Panc1 (cell line): ENCODE measurements at regions not wholly inside any gene's neighbourhood (a gene's known extent, or its start where the extent isn't known, plus 50 kb on each side); places are given as distances from the start of the nearest gene placed in this dataset.

Experiments
- ATAC-seq: fragments of 200-7000 bp; cut with Tn5 transposase; 2 replicates; pipeline ENCODE4 v1.9.1; 2020; ENCODE audit warnings: mild to moderate bottlenecking, moderate library complexity
- BruUV-seq: library from RNA; stranded (reverse); fragments of 400-500 nt; replicated peaks from 2 replicates; lab custom pipeline; 2021; lab: Mats Ljungman, UMichigan
- CTCF ChIA-PET: fragments of 300-600 bp; sonication (Branson Sonifier 250); formaldehyde crosslinking; loops from one replicate; lab custom pipeline; 2022; ENCODE audit warnings: antibody characterized with exemption; lab: Charles Lee
- POLR2A ChIA-PET: fragments of 300-600 bp; sonication (Branson Sonifier 250); formaldehyde crosslinking; loops from one replicate; lab custom pipeline; 2022; ENCODE audit warnings: antibody characterized with exemption; lab: Charles Lee
- DNase-seq: peaks from one replicate; pipeline ENCODE4 v3.0.0-alpha.2; 2010; ENCODE audit warnings: low read depth, low spot score
- H3K27ac ChIP-seq: 2 replicates; pipeline ENCODE4 v1.5.1; 2011; ENCODE audit warnings: mild to moderate bottlenecking, low read length, inconsistent platforms
- H3K27me3 ChIP-seq: fragments of 200-500 bp; sonication (Bioruptor generic); 2 replicates; pipeline ENCODE4 v1.6.0; 2014; ENCODE audit warnings: low read length, inconsistent platforms; ENCODE audit not compliant: control insufficient read depth, insufficient read depth
- H3K36me3 ChIP-seq: fragments of 200-500 bp; sonication (Bioruptor generic); 2 replicates; pipeline ENCODE4 v1.5.1; 2014; ENCODE audit warnings: inconsistent platforms, mild to moderate bottlenecking, low read length, moderate library complexity; ENCODE audit not compliant: control insufficient read depth, insufficient read depth
- H3K4me1 ChIP-seq: 2 replicates; pipeline ENCODE4 v1.5.1; 2011; ENCODE audit warnings: inconsistent platforms, mild to moderate bottlenecking, low read length, moderate library complexity; ENCODE audit not compliant: control insufficient read depth, insufficient read depth
- H3K4me3 ChIP-seq, 2 experiments: 2 replicates each; pipeline ENCODE4 v1.5.1; 2011 to 2012; ENCODE audit warnings: low read depth in 2 of 2, low read length in 2 of 2, mild to moderate bottlenecking in 2 of 2, inconsistent platforms in 1 of 2, moderate library complexity in 1 of 2
- H3K9me3 ChIP-seq: fragments of 200-500 bp; sonication (Bioruptor generic); 2 replicates; pipeline ENCODE4 v1.5.1; 2014; ENCODE audit warnings: low read depth, mild to moderate bottlenecking, inconsistent platforms, low read length, moderate library complexity; ENCODE audit not compliant: control insufficient read depth, insufficient read depth
- CTCF ChIP-seq: fragments of 450-650 bp; IDR thresholded peaks from 2 replicates; pipeline ENCODE4 v1.5.1; 2017; ENCODE audit warnings: mild to moderate bottlenecking
- POLR2AphosphoS5 ChIP-seq: IDR thresholded peaks from 2 replicates; pipeline ENCODE4 v1.6.1; 2012; ENCODE audit warnings: mild to moderate bottlenecking, low read depth, low read length, moderate library complexity
- REST ChIP-seq, 2 experiments: IDR thresholded peaks; 2 replicates each; pipeline ENCODE4 v1.6.1; 2011 to 2012; ENCODE audit warnings: low read depth in 2 of 2, control low read depth in 1 of 2, low read length in 1 of 2, mild to moderate bottlenecking in 1 of 2, moderate library complexity in 1 of 2; ENCODE audit not compliant: insufficient read depth in 1 of 2
- SIN3A ChIP-seq: IDR thresholded peaks from 2 replicates; pipeline ENCODE4 v1.6.1; 2012; ENCODE audit warnings: low read depth, mild to moderate bottlenecking, low read length, moderate library complexity, borderline replicate concordance; ENCODE audit not compliant: insufficient read depth
- TCF7L2 ChIP-seq: IDR thresholded peaks from 2 replicates; pipeline ENCODE4 v1.6.1; 2011; ENCODE audit warnings: mild to moderate bottlenecking, low read depth, low read length, inconsistent platforms
- in situ Hi-C: cut with HindIII; loops from 2 replicates; pipeline ENCODE4 v1.10.0; 2016; ENCODE audit warnings: low sequenced_read_pairs, low pct_unique_long_range_greater_than_20kb
- intact Hi-C: fragments of 100-400 bp; cut with micrococcal nuclease; formaldehyde crosslinking; loops from one replicate; pipeline ENCODE4 v1.10.0; 2022; ENCODE audit not compliant: unreplicated experiment

GRCh38 chr4:125181804-125182203, 133.0 kb upstream of the FAT4 start:
- intact Hi-C loops (no loop called here), in situ Hi-C loops (no loop called here)
- H3K9me3 ChIP-seq, result no peaks in the 10 kb centered on the region
- no peaks in the 10 kb centered on the region for H3K36me3 ChIP-seq
- H3K4me3 ChIP-seq, result no peak overlapping the region
- no peak overlapping the region for H3K27ac ChIP-seq
- TF ChIP-seq SIN3A (no peak), CTCF (no peak), POLR2AphosphoS5 (no peak), REST (IDR thresholded peaks at IDR 0.05; ENCODE audit: insufficient read depth in 1 of 2, low read depth in 2 of 2, low read length in 1 of 2) (no peak), TCF7L2 (no peak)
- ChIA-PET POLR2A (no interaction called here), CTCF (no interaction called here)
- DNase-seq (no peak), ATAC-seq (no peak)
- no peaks in the 10 kb centered on the region for H3K27me3 ChIP-seq
- no peaks in the 10 kb centered on the region for H3K4me1 ChIP-seq
- no TSS peak for BruUV-seq

GRCh38 chr4:125179727-125180126, 135.0 kb upstream of the FAT4 start:
- intact Hi-C loops (no loop called here), in situ Hi-C loops (no loop called here)
- Histone ChIP-seq H3K4me1 (no peaks in the 10 kb centered on the region), H3K27ac (no peak overlapping the region), H3K9me3 (no peaks in the 10 kb centered on the region), H3K4me3 (no peak overlapping the region), H3K27me3 (no peaks in the 10 kb centered on the region), H3K36me3 (no peaks in the 10 kb centered on the region)
- ChIA-PET CTCF (no interaction called here), POLR2A (no interaction called here)
- ATAC-seq (no peak), DNase-seq (no peak)
- TF ChIP-seq POLR2AphosphoS5, result no peak
- TF ChIP-seq REST (IDR thresholded peaks at IDR 0.05; ENCODE audit: insufficient read depth in 1 of 2, low read depth in 2 of 2, low read length in 1 of 2), result no peak
- no peak for TF ChIP-seq SIN3A
- TF ChIP-seq CTCF, result no peak
- TF ChIP-seq TCF7L2, result no peak
- BruUV-seq, result no TSS peak
